ENCODE measurements at regions not wholly inside any gene's neighbourhood (a gene's known extent, or its start where the extent isn't known, plus 50 kb on each side); places are given as distances from the start of the nearest gene placed in this dataset.

DNA sequence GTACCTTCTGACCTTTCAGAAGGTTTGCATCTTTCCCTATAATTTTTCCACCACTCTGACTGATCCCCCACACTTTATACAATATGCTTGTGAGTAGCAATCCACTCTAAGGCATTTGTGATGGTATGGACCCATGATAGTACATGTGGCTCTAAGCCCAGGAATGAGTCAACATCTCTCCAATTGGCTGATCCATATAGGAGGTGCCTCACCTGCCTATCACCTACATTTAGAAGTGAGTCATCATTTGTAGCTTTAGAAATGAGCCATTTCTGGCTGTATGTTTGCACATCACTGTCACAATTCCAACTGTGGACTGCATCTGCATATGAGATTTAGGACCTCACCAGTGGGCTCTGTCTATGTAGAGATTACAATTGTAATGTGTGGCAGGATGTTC lies 133.1 kb upstream of the ZNF91 start:
- Histone ChIP-seq H3K27me3 (ENCODE audit: control insufficient read depth in 1 of 2, insufficient read depth in 2 of 2, low read length in 2 of 2) (peaks cover 0 to 2% of the 10 kb centered on the region in 2 experiments), H3K9me3 (ENCODE audit: control insufficient read depth in 1 of 2, insufficient read depth in 1 of 2, low read length in 2 of 2) (peaks cover 7 to 11% of the 10 kb centered on the region in 2 experiments), H3K27ac (ENCODE audit: low read depth in 1 of 2, low read length in 2 of 2) (no peak overlapping the region), H3K36me3 (ENCODE audit: insufficient read depth, low read length) (no peaks in the 10 kb centered on the region), H3K4me3 (ENCODE audit: low read length) (no peak overlapping the region), H3K4me1 (ENCODE audit: insufficient read depth, low read length) (no peaks in the 10 kb centered on the region)
- intact Hi-C loops (cut with DNase I, micrococcal nuclease): no loop called here
- Mint-ChIP-seq H3K9me3 (peaks cover 14% of the 10 kb centered on the region), H3K27me3 (no peaks in the 10 kb centered on the region), H3K27ac (no peak overlapping the region), H3K4me1 (ENCODE audit: low read depth) (no peaks in the 10 kb centered on the region), H3K4me3 (no peak overlapping the region), H3K36me3 (ENCODE audit: low read depth) (peaks cover 6% of the 10 kb centered on the region)
- ATAC-seq (ENCODE audit: poor library complexity): no peak
- ChIA-PET CTCF (no interaction called here), POLR2A (no interaction called here)
- no peak for DNase-seq
- TF ChIP-seq, protein P1, sequence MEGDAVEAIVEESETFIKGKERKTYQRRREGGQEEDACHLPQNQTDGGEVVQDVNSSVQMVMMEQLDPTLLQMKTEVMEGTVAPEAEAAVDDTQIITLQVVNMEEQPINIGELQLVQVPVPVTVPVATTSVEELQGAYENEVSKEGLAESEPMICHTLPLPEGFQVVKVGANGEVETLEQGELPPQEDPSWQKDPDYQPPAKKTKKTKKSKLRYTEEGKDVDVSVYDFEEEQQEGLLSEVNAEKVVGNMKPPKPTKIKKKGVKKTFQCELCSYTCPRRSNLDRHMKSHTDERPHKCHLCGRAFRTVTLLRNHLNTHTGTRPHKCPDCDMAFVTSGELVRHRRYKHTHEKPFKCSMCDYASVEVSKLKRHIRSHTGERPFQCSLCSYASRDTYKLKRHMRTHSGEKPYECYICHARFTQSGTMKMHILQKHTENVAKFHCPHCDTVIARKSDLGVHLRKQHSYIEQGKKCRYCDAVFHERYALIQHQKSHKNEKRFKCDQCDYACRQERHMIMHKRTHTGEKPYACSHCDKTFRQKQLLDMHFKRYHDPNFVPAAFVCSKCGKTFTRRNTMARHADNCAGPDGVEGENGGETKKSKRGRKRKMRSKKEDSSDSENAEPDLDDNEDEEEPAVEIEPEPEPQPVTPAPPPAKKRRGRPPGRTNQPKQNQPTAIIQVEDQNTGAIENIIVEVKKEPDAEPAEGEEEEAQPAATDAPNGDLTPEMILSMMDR (IDR thresholded peaks at IDR 0.05): no peak

DNA sequence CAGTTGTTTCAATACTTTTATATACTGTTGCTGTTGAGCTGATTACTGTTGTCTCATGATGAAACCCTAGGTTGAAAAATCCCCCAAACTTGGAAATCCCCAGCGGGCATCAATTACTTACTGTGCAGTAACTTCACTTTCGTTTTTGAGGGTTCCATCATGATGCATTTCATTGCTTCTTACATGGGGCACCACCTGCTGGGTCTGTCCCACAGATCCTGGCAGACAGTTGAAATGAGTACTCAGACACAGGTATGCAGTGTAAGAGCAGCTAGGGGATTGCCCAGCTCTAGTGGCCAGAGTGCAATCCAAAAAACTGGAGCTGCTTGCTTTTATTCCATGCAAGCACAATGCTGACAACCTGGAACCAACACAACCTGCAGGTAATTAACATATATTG lies 132.5 kb upstream of the ZNF91 start:
- Mint-ChIP-seq H3K4me1 (ENCODE audit: low read depth) (no peaks in the 10 kb centered on the region), H3K27me3 (no peaks in the 10 kb centered on the region), H3K36me3 (ENCODE audit: low read depth) (peaks cover 6% of the 10 kb centered on the region), H3K4me3 (no peak overlapping the region), H3K9me3 (peaks cover 14% of the 10 kb centered on the region), H3K27ac (no peak overlapping the region)
- H3K36me3 ChIP-seq (ENCODE audit: insufficient read depth, low read length): no peaks in the 10 kb centered on the region
- TF ChIP-seq, protein P1 (IDR thresholded peaks at IDR 0.05): no peak
- H3K27ac ChIP-seq (ENCODE audit: low read depth in 1 of 2, low read length in 2 of 2): no peak overlapping the region
- ChIA-PET POLR2A (no interaction called here), CTCF (no interaction called here)
- H3K9me3 ChIP-seq (ENCODE audit: control insufficient read depth in 1 of 2, insufficient read depth in 1 of 2, low read length in 2 of 2): peaks cover 3 to 11% of the 10 kb centered on the region in 2 experiments
- peak in 1 of 14 experiments; percentile 7 for DNase-seq
- no peaks in the 10 kb centered on the region for H3K4me1 ChIP-seq (ENCODE audit: insufficient read depth, low read length)
- H3K27me3 ChIP-seq (ENCODE audit: control insufficient read depth in 1 of 2, insufficient read depth in 2 of 2, low read length in 2 of 2): peaks cover 0 to 2% of the 10 kb centered on the region in 2 experiments
- ATAC-seq (ENCODE audit: poor library complexity): no peak
- H3K4me3 ChIP-seq (ENCODE audit: low read length): no peak overlapping the region
- intact Hi-C loops (cut with DNase I, micrococcal nuclease): no loop called here

- no peak for DNase-seq
- H3K36me3 ChIP-seq (ENCODE audit: insufficient read depth, low read length): no peaks in the 10 kb centered on the region
- no peak overlapping the region for H3K27ac Mint-ChIP-seq
- CTCF ChIA-PET: no interaction called here
- POLR2A ChIA-PET: no interaction called here
- H3K27me3 Mint-ChIP-seq: no peaks in the 10 kb centered on the region
- H3K36me3 Mint-ChIP-seq (ENCODE audit: low read depth): peaks cover under 1% of the 10 kb centered on the region
- no peak overlapping the region for H3K27ac ChIP-seq (ENCODE audit: low read depth in 1 of 2, low read length in 2 of 2)
- no peak overlapping the region for H3K4me3 Mint-ChIP-seq
- no peaks in the 10 kb centered on the region for H3K4me1 Mint-ChIP-seq (ENCODE audit: low read depth)
- H3K9me3 ChIP-seq (ENCODE audit: control insufficient read depth in 1 of 2, insufficient read depth in 1 of 2, low read length in 2 of 2): peaks cover 0 to 11% of the 10 kb centered on the region in 2 experiments
- no peaks in the 10 kb centered on the region for H3K4me1 ChIP-seq (ENCODE audit: insufficient read depth, low read length)
- H3K9me3 Mint-ChIP-seq: peaks cover 16% of the 10 kb centered on the region
- TF ChIP-seq, protein P1 (IDR thresholded peaks at IDR 0.05): no peak
- no peak overlapping the region for H3K4me3 ChIP-seq (ENCODE audit: low read length)
- peaks cover 0 to 2% of the 10 kb centered on the region in 2 experiments for H3K27me3 ChIP-seq (ENCODE audit: control insufficient read depth in 1 of 2, insufficient read depth in 2 of 2, low read length in 2 of 2)
- intact Hi-C loops (cut with DNase I, micrococcal nuclease): no loop called here
- no peak for ATAC-seq (ENCODE audit: poor library complexity)
Observed at GRCh38 chr19:23526302-23526701, 131.0 kb upstream of the ZNF91 start.

Measured in CD4-positive, alpha-beta T cell (primary cell).